Type B pancreatic cell (in vitro differentiated cells): ENCODE measurements at regions not wholly inside any gene's neighbourhood (a gene's known extent, or its start where the extent isn't known, plus 50 kb on each side); places are given as distances from the start of the nearest gene placed in this dataset.

Experiments
- DNase-seq: peaks from one replicate; pipeline ENCODE4 v3.0.0; 2021; ENCODE audit warnings: mixed read lengths; ENCODE audit not compliant: unreplicated experiment; ENCODE audit errors: extremely low spot score
- H3K27ac Mint-ChIP-seq: 2 replicates; pipeline ENCODE4 v1.8.0; 2021; ENCODE audit warnings: mild to moderate bottlenecking, mixed read lengths
- H3K27me3 Mint-ChIP-seq: 2 replicates; pipeline ENCODE4 v1.8.0; 2021; ENCODE audit warnings: mixed read lengths
- H3K36me3 Mint-ChIP-seq: 2 replicates; pipeline ENCODE4 v1.8.0; 2021; ENCODE audit warnings: mixed read lengths
- H3K4me1 Mint-ChIP-seq: one replicate; pipeline ENCODE4 v1.8.0; 2021; ENCODE audit warnings: mixed read lengths; ENCODE audit not compliant: unreplicated experiment
- H3K4me3 Mint-ChIP-seq: 2 replicates; pipeline ENCODE4 v1.8.0; 2021; ENCODE audit warnings: mild to moderate bottlenecking, mixed read lengths
- H3K9me3 Mint-ChIP-seq: 2 replicates; pipeline ENCODE4 v1.8.0; 2021; ENCODE audit warnings: mixed read lengths
- TF ChIP-seq, protein P1 (sequence below): fragments of 200-600 bp; sonication (generic); conservative IDR thresholded peaks from 2 replicates; pipeline ENCODE4 v1.5.0; 2021; ENCODE audit warnings: antibody characterized with exemption, mild to moderate bottlenecking

DNA sequence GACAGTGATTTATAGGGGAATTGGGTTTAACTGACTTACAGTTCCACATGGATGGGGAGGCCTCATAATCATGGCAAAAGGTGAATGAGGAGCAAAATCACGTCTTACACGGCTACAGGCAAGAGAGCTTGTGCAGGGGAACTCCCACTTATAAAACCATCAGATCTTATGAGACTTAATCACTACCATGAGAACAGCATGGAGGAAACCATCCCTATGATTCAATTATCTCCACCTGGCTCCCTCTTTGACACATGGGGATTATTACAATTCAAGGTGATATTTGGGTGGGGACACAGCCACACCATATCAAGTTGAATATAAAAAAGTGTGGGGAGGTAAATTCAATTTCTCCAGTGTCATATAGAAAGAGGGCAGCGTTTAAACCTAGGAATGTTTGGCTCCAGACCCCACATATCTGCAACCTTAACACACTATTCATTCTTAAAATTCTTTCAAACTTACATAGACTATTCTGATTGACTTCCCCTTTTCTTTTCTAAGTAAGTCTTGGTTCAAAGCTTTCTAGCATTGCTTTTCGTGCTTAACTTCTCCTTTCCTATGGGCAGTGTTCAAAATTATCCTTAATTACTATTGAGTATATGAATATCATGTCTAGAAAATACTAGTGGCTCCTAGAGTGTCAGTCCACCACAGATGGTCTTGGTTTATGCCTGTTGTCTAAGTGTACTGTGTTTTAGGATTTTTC lies 446.7 kb upstream of the GBE1 start:
- no peaks in the 10 kb centered on the region for H3K27me3 Mint-ChIP-seq
- no peaks in the 10 kb centered on the region for H3K4me1 Mint-ChIP-seq
- peaks cover 6% of the 10 kb centered on the region for H3K9me3 Mint-ChIP-seq
- TF ChIP-seq, protein P1, sequence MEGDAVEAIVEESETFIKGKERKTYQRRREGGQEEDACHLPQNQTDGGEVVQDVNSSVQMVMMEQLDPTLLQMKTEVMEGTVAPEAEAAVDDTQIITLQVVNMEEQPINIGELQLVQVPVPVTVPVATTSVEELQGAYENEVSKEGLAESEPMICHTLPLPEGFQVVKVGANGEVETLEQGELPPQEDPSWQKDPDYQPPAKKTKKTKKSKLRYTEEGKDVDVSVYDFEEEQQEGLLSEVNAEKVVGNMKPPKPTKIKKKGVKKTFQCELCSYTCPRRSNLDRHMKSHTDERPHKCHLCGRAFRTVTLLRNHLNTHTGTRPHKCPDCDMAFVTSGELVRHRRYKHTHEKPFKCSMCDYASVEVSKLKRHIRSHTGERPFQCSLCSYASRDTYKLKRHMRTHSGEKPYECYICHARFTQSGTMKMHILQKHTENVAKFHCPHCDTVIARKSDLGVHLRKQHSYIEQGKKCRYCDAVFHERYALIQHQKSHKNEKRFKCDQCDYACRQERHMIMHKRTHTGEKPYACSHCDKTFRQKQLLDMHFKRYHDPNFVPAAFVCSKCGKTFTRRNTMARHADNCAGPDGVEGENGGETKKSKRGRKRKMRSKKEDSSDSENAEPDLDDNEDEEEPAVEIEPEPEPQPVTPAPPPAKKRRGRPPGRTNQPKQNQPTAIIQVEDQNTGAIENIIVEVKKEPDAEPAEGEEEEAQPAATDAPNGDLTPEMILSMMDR: no peak
- no peak for DNase-seq
- no peak overlapping the region for H3K27ac Mint-ChIP-seq
- H3K4me3 Mint-ChIP-seq: no peak overlapping the region
- no peaks in the 10 kb centered on the region for H3K36me3 Mint-ChIP-seq

DNA sequence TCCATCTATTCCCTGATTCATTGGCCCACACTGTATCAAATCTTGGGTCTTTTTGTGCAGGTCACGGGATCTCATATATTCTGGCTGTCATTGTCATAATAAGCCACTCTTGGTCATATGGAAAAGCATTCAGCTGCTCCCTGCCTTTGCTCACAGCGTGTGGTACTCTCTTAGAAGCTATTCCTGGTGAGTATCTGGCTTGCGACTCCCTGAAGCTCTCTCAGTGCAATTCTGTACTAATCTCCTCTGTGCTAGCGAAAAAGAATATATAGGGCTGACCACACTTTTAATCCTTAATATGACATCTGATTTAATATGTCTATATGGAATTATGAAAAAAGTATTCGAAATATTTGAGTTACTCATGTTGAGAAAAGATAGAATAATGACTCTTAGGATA lies 440.8 kb upstream of the GBE1 start:
- no peaks in the 10 kb centered on the region for H3K27me3 Mint-ChIP-seq
- TF ChIP-seq, protein P1: no peak
- H3K36me3 Mint-ChIP-seq: no peaks in the 10 kb centered on the region
- no peak for DNase-seq
- H3K27ac Mint-ChIP-seq: no peak overlapping the region
- H3K4me3 Mint-ChIP-seq: no peak overlapping the region
- no peaks in the 10 kb centered on the region for H3K9me3 Mint-ChIP-seq
- no peaks in the 10 kb centered on the region for H3K4me1 Mint-ChIP-seq

DNA sequence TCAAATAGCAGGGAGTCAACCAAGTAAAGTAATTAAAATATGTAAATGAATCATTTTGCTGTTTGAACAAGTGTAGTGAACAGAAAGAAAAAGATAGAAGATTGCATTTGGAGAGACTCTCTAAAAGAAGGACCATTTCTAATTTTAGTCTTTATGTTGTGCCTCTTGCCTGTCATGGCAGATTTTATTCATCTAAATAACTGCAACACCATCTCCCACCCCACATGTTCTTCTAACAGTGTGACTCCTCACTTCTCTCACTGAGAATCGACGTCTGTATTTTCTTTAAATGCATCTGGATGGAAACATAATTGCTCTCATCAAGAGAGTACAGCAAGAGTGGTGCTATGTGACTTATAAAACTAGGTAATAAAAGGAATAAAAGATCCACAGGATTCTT lies 439.9 kb upstream of the GBE1 start:
- no peaks in the 10 kb centered on the region for H3K36me3 Mint-ChIP-seq
- no peak overlapping the region for H3K4me3 Mint-ChIP-seq
- no peaks in the 10 kb centered on the region for H3K27me3 Mint-ChIP-seq
- TF ChIP-seq, protein P1: no peak
- H3K27ac Mint-ChIP-seq: no peak overlapping the region
- no peaks in the 10 kb centered on the region for H3K4me1 Mint-ChIP-seq
- H3K9me3 Mint-ChIP-seq: no peaks in the 10 kb centered on the region
- DNase-seq: no peak

DNA sequence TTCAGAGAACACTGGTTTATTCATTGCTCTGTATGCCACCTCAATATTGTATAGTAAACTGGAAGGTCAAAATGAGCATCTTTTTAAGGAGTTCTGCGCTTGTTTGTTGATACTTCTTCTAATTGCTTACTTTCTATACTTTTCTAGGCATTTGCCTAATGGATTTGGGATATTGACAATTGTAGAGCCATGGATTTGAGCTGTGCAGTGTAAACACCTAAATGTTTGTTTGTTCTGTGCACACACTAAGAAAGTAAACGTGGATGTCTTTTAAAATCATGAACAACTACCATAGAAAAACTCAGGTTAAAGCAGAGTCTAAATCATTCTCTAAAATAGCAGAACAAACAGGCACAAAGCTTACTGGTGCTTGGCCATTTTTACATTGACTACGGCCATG lies 436.6 kb upstream of the GBE1 start:
- no peak for DNase-seq
- H3K4me1 Mint-ChIP-seq: no peaks in the 10 kb centered on the region
- H3K4me3 Mint-ChIP-seq: no peak overlapping the region
- H3K9me3 Mint-ChIP-seq: no peaks in the 10 kb centered on the region
- H3K36me3 Mint-ChIP-seq: no peaks in the 10 kb centered on the region
- TF ChIP-seq, protein P1: no peak
- H3K27ac Mint-ChIP-seq: no peak overlapping the region
- no peaks in the 10 kb centered on the region for H3K27me3 Mint-ChIP-seq

DNA sequence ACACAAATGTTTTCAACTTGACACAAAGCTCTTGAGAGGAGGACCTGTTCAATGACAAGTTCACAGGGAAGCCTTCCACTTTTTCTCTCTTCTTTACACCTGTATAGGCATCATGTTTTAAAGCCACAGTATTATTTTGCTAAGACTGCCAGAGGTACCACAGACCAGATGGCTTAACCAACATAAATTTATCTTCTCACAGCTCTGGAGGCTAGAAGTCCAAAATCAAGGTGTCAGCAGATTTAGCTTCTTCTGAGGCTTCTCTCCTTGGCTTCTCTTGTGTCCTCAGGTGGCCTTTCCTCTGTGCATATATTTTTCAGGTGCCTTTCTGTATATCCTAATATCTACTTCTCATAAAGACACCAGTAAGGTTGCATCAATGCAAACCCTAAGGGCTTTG lies 435.2 kb upstream of the GBE1 start:
- no peaks in the 10 kb centered on the region for H3K4me1 Mint-ChIP-seq
- DNase-seq: no peak
- TF ChIP-seq, protein P1: no peak
- H3K4me3 Mint-ChIP-seq: no peak overlapping the region
- H3K9me3 Mint-ChIP-seq: no peaks in the 10 kb centered on the region
- no peaks in the 10 kb centered on the region for H3K27me3 Mint-ChIP-seq
- H3K36me3 Mint-ChIP-seq: no peaks in the 10 kb centered on the region
- H3K27ac Mint-ChIP-seq: no peak overlapping the region

DNA sequence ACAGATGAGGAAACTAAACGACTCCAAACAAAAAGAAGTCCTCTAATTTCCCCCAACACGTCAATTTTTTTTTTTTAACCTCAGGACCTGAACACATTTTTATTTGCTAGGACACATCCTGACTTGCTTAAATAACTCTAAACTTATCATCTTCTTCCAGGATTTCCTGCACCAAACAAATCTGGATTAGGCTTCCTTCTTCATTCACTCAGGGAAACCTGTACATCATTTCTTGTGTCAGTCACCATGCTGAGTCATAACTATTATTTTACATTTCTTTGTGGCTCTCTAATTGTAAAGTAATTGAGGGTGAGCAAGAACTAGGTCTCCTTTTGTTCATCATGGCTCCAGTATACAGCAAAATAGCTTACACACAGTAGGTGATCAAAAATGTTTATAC lies 433.4 kb upstream of the GBE1 start:
- DNase-seq: no peak
- TF ChIP-seq, protein P1: no peak
- no peaks in the 10 kb centered on the region for H3K27me3 Mint-ChIP-seq
- H3K4me3 Mint-ChIP-seq: no peak overlapping the region
- no peaks in the 10 kb centered on the region for H3K9me3 Mint-ChIP-seq
- no peaks in the 10 kb centered on the region for H3K36me3 Mint-ChIP-seq
- no peaks in the 10 kb centered on the region for H3K4me1 Mint-ChIP-seq
- no peak overlapping the region for H3K27ac Mint-ChIP-seq
